ENCODE measurements at regions not wholly inside any gene's neighbourhood (a gene's known extent, or its start where the extent isn't known, plus 50 kb on each side); places are given as distances from the start of the nearest gene placed in this dataset.

- no peak for TF ChIP-seq CTCF (IDR thresholded peaks at IDR 0.05; ENCODE audit: insufficient read depth, missing control alignments)
- DNase-seq (ENCODE audit: insufficient read length, low spot score) (no peak), FAIRE-seq (no peak)
Measured at GRCh38 chr11:15451713-15452112, 337.0 kb downstream of the INSC start.

GRCh38 chr11:15453211-15453765 is 338.6 kb downstream of the INSC start:
- no peak for FAIRE-seq
- DNase-seq (ENCODE audit: insufficient read length, low spot score) = no peak
- no peak for TF ChIP-seq CTCF (IDR thresholded peaks at IDR 0.05; ENCODE audit: insufficient read depth, missing control alignments)

GRCh38 chr11:15468466-15468865 is 353.7 kb downstream of the INSC start:
- TF ChIP-seq CTCF (IDR thresholded peaks at IDR 0.05; ENCODE audit: insufficient read depth, missing control alignments) = no peak
- no peak for DNase-seq (ENCODE audit: insufficient read length, low spot score)
- FAIRE-seq = no peak

GRCh38 chr11:15471048-15471894 is 356.5 kb downstream of the INSC start:
- TF ChIP-seq CTCF (IDR thresholded peaks at IDR 0.05; ENCODE audit: insufficient read depth, missing control alignments) = no peak
- FAIRE-seq (no peak), DNase-seq (ENCODE audit: insufficient read length, low spot score) (no peak)

GRCh38 chr11:15471895-15472799 is 357.4 kb downstream of the INSC start:
- DNase-seq (ENCODE audit: insufficient read length, low spot score) (no peak), FAIRE-seq (no peak)
- TF ChIP-seq CTCF (IDR thresholded peaks at IDR 0.05; ENCODE audit: insufficient read depth, missing control alignments) = no peak

GRCh38 chr11:15473954-15474837 is 359.5 kb downstream of the INSC start:
- FAIRE-seq = no peak
- DNase-seq (ENCODE audit: insufficient read length, low spot score) = no peak
- TF ChIP-seq CTCF (IDR thresholded peaks at IDR 0.05; ENCODE audit: insufficient read depth, missing control alignments) = no peak
